Activated CD4-positive, alpha-beta T cell treated with anti-CD3 and anti-CD28 coated beads, Interleukin-10, Interleukin-2, amounts not matched to agents 100 ng/mL and 50 ng/mL, durations not matched to agents 16 hours and 8 hours (primary cell): ENCODE measurements at regions not wholly inside any gene's neighbourhood (a gene's known extent, or its start where the extent isn't known, plus 50 kb on each side); places are given as distances from the start of the nearest gene placed in this dataset.
"Not testable (repeated sequence)": the region's sequence is repeated elsewhere in the genome, so short reads cannot be mapped to it uniquely, and the experiment has no call there.

Experiments
- DNase-seq: peaks from one replicate; pipeline ENCODE4 v3.0.0-alpha.2; 2020

- DNase-seq, result no peak
Measured at GRCh38 chr4:141543176-141543575, 93.2 kb upstream of the IL15 start.

- DNase-seq, result no peak
Measured at GRCh38 chr4:141543706-141544105, 92.7 kb upstream of the IL15 start.

DNA sequence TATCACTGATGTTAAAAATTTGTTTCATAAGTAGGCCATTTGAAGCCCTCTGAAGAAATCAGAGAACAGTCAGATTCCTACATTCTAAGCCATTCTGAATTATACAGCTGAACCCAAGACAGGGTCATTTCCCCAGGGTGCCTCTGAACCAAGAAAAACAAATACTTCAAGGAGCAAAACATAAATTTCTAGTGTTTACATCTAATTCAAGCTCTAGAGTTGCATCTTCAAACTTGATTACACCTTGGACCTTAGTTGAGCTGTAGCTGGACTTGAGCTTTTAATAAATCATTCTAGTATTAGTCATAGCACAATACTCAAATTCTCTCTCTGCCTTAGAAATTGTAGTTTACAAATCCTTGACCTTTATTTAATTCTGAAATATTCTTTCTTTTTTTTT lies 87.6 kb upstream of the IL15 start:
- DNase-seq, result no peak

GRCh38 chr4:141560056-141560455 lies 76.3 kb upstream of the IL15 start:
- DNase-seq, result no peak

GRCh38 chr4:141562649-141563048 lies 73.7 kb upstream of the IL15 start:
- DNase-seq, result no peak

DNA sequence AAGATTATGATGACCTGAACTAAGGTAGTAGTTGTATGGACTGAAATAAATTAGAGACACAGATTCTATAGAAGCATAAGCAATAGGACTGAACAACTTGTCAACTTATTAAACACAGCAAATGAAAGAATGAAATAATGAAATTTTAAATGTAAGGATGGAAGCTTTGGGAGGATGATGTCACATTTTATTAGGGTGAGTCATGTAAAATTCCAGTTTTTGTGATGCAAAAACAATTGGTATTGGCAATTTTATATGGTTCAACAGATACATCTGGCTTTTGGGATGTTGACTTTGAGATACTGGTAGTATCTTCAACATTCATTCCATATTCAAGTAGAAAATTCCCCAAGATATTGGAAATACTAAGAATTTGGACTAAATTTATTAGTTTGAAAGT lies 72.7 kb upstream of the IL15 start:
- no peak for DNase-seq

DNA sequence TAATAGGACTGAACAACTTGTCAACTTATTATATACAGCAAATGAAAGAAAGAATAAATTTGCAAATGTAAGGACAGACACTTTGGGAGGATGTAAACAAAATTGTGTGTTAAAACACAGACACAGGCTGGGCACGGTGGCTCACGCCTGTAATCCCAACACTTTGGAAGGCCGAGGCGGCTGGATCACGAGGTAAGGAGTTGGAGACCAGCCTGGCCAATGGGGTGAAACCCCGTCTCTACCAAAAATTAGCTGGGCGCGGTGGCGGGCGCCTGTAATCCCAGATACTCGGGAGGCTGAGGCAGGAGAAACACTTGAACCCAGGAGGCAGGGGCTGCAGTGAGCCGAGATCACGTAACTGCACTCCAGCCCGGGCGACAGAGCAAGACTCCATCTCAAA lies 71.4 kb upstream of the IL15 start:
- DNase-seq, result not testable (repeated sequence)

DNA sequence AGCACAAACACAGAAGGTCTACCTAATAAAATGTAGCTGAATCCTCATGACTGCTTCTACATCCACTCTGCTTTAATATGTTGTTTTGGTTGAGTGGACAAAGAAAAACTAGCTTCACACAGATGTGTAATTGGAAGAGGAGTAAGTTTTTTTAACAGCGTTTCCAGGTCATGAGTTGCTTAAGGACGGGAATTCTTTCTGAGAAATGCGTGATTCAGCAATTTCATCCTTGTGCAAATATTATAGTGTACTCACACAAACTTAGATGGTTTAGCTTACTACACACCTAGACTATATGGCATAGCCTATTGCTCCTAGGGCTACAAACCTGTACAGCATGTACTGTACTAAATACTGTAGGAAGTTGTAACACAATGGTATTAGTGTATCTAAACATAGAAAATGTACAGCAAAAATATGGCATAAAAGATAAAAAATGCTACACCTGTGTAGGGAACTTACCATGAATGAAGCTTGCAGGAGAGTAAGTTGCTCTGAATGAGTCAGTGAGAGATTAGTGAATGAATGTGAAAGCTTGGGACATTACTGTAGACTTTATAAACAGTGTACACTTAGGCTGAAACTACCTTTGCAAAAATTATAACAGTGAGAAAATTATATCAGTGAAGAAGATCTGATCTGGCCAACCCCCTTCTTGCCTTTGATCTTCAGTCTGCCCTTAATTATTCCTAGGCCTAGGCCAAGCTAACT lies 70.8 kb upstream of the IL15 start:
- DNase-seq, result no peak

GRCh38 chr4:141567326-141567915 lies 69.0 kb upstream of the IL15 start:
- DNase-seq, result no peak

GRCh38 chr4:141569141-141569540 lies 67.2 kb upstream of the IL15 start:
- no peak for DNase-seq

GRCh38 chr4:141570290-141570689 lies 66.1 kb upstream of the IL15 start:
- DNase-seq, result no peak

- DNase-seq, result no peak
Measured at GRCh38 chr4:141571362-141571761, 65.0 kb upstream of the IL15 start.

DNA sequence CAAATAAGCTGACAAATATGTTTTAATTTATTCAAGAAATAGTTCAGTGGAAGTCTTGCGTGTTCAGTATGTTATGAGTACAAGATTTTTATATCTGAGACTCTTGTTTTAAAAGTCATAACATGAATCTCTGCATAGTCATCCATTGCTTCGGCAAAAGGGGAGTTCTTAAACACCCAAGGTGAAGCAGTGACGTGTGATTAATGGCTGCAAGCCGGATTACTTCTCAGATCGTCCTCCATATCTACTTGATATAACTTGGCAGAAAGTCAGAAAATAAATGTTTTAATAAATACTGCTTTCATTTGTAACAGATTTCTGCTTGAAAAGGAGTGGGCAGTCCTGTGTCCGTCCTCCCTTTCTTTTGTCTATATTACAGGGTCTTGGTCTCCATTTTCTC lies 64.6 kb upstream of the IL15 start:
- DNase-seq, result no peak

DNA sequence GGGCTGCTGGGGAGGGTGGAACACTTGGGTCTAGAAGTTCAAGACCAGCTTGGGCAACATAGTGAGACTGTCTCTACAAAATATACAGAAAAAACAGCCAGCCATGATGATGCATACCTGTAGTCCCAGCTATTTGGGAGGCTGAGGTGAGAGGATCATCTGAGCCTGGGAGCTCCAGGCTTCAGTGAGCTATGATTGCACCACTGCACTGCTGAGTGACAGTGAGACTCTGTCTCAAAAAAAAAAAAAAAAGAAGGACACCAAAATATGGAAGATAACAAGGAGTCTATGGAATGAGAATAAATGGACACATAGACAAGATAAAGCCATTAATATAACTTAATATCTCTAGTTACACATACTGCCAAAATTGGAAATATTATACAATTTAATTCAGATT lies 62.7 kb upstream of the IL15 start:
- DNase-seq, result no peak

GRCh38 chr4:141575884-141576283 lies 60.5 kb upstream of the IL15 start:
- no peak for DNase-seq

- no peak for DNase-seq
Measured at GRCh38 chr4:141576585-141577110, 59.7 kb upstream of the IL15 start.

DNA sequence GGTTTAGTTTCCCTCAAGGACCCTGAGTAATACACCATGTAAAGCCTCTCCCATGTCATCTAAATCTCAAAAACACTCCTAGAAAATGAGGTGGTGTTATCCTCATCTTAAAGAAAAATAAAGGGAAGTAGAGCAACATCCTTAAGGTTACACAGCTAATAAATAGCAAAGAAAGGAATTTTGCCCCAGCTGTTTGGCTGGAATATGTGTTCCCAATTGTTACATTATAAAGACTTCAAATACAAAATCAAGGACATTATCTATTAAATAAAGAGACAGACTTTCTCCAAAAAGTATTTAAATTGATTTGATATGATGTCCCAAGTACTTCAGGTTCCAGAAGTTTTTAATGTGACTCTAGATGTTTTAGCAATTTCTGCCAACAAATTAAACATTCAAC lies 57.9 kb upstream of the IL15 start:
- DNase-seq, result no peak

- DNase-seq, result no peak
Measured at GRCh38 chr4:141580523-141580922, 55.9 kb upstream of the IL15 start.
